Dermis microvascular lymphatic vessel endothelial cell (primary cell): ENCODE measurements at regions not wholly inside any gene's neighbourhood (a gene's known extent, or its start where the extent isn't known, plus 50 kb on each side); places are given as distances from the start of the nearest gene placed in this dataset.

ENCODE experiments used
- DNase-seq, 2 donors: peaks; one replicate each; pipeline versions ENCODE4 v3.0.0 to v3.0.0-alpha.2; 2010; ENCODE audit warnings: low read depth in 2 of 2

- no peak for DNase-seq
Observed at GRCh38 chr4:13250263-13250662, 233.9 kb downstream of the RAB28 start.

- DNase-seq: no peak
Observed at GRCh38 chr4:13248621-13249298, 235.4 kb downstream of the RAB28 start.

- no peak for DNase-seq
Observed at GRCh38 chr4:13246107-13246506, 238.0 kb downstream of the RAB28 start.

GRCh38 chr4:13244444-13244843, 239.7 kb downstream of the RAB28 start:
- DNase-seq: no peak

GRCh38 chr4:13243152-13243551, 241.0 kb downstream of the RAB28 start:
- DNase-seq: no peak

GRCh38 chr4:13240066-13240465, 244.1 kb downstream of the RAB28 start:
- DNase-seq: no peak

- DNase-seq: no peak
Observed at GRCh38 chr4:13238936-13239335, 245.2 kb downstream of the RAB28 start.

GRCh38 chr4:13236485-13236884, 247.7 kb downstream of the RAB28 start:
- no peak for DNase-seq

GRCh38 chr4:13233755-13234154, 250.4 kb downstream of the RAB28 start:
- no peak for DNase-seq

GRCh38 chr4:13219971-13220370, 264.2 kb downstream of the RAB28 start:
- no peak for DNase-seq

GRCh38 chr4:13218326-13218958, 265.7 kb downstream of the RAB28 start:
- no peak for DNase-seq

GRCh38 chr4:13215560-13215959, 268.6 kb downstream of the RAB28 start:
- DNase-seq: no peak

- DNase-seq: no peak
Observed at GRCh38 chr4:13212936-13213335, 271.2 kb downstream of the RAB28 start.

GRCh38 chr4:13209600-13209999, 274.5 kb downstream of the RAB28 start:
- no peak for DNase-seq

GRCh38 chr4:13208558-13209193, 275.5 kb downstream of the RAB28 start:
- DNase-seq: no peak

GRCh38 chr4:13207226-13207625, 276.9 kb downstream of the RAB28 start:
- DNase-seq: no peak

- no peak for DNase-seq
Observed at GRCh38 chr4:13203101-13203500, 281.0 kb downstream of the RAB28 start.

- DNase-seq: no peak
Observed at GRCh38 chr4:13202701-13203100, 281.4 kb downstream of the RAB28 start.

GRCh38 chr4:13201241-13201640, 282.9 kb downstream of the RAB28 start:
- no peak for DNase-seq

GRCh38 chr4:13196721-13197120, 287.4 kb downstream of the RAB28 start:
- no peak for DNase-seq

GRCh38 chr4:13193662-13194061, 290.5 kb downstream of the RAB28 start:
- no peak for DNase-seq

GRCh38 chr4:13190093-13190721, 293.9 kb downstream of the RAB28 start:
- DNase-seq: no peak

- DNase-seq: no peak
Observed at GRCh38 chr4:13184199-13184598, 299.9 kb downstream of the RAB28 start.
